BJ (cell line): ENCODE measurements at regions not wholly inside any gene's neighbourhood (a gene's known extent, or its start where the extent isn't known, plus 50 kb on each side); places are given as distances from the start of the nearest gene placed in this dataset.

Source experiments
- CTCF ChIA-PET: fragments of 350-600 bp; formaldehyde crosslinking; extraction: SDS; loops from one replicate; lab custom pipeline; 2021; ENCODE audit warnings: antibody characterized with exemption, inconsistent platforms; lab: Yijun Ruan, JAX
- POLR2A ChIA-PET: fragments of 300-600 bp; sonication (Branson Sonifier 250); formaldehyde crosslinking; extraction: SDS; loops from one replicate; lab custom pipeline; 2021; ENCODE audit warnings: antibody characterized with exemption; lab: Charles Lee
- DNase-seq: peaks from one replicate; pipeline ENCODE4 v3.0.0-alpha.2; 2011; ENCODE audit warnings: low read depth
- H3K27me3 ChIP-seq: 2 replicates; pipeline ENCODE4 v1.6.0; 2011; ENCODE audit warnings: low read length; ENCODE audit not compliant: control insufficient read depth, insufficient read depth
- H3K36me3 ChIP-seq: 2 replicates; pipeline ENCODE4 v1.5.1; 2011; ENCODE audit warnings: low read length; ENCODE audit not compliant: control insufficient read depth, insufficient read depth
- H3K4me3 ChIP-seq: 2 replicates; pipeline ENCODE4 v1.5.1; 2011; ENCODE audit warnings: low read depth, mild to moderate bottlenecking, control low read depth, low read length
- CTCF ChIP-seq: IDR thresholded peaks from 2 replicates; pipeline ENCODE4 v1.5.1; 2011; ENCODE audit warnings: low read depth, mild to moderate bottlenecking, control low read depth, inconsistent platforms, low read length, moderate library complexity; ENCODE audit not compliant: insufficient read depth

GRCh38 chr12:64991121-64991611, 129.9 kb downstream of the WIF1 start:
- DNase-seq: no peak
- no peaks in the 10 kb centered on the region for H3K36me3 ChIP-seq
- no peaks in the 10 kb centered on the region for H3K27me3 ChIP-seq
- POLR2A ChIA-PET: no interaction called here
- no peak for TF ChIP-seq CTCF
- CTCF ChIA-PET: no interaction called here
- H3K4me3 ChIP-seq: no peak overlapping the region

- no peak for TF ChIP-seq CTCF
- ChIA-PET CTCF (no interaction called here), POLR2A (no interaction called here)
- no peak for DNase-seq
- no peaks in the 10 kb centered on the region for H3K36me3 ChIP-seq
- H3K4me3 ChIP-seq: no peak overlapping the region
- no peaks in the 10 kb centered on the region for H3K27me3 ChIP-seq
Observed at GRCh38 chr12:64992116-64992515, 129.0 kb downstream of the WIF1 start.

GRCh38 chr12:64992641-64993040, 128.5 kb downstream of the WIF1 start:
- TF ChIP-seq CTCF: no peak
- H3K4me3 ChIP-seq: no peak overlapping the region
- H3K27me3 ChIP-seq: no peaks in the 10 kb centered on the region
- no peak for DNase-seq
- POLR2A ChIA-PET: no interaction called here
- no peaks in the 10 kb centered on the region for H3K36me3 ChIP-seq
- CTCF ChIA-PET: no interaction called here

- Histone ChIP-seq H3K4me3 (no peak overlapping the region), H3K27me3 (no peaks in the 10 kb centered on the region), H3K36me3 (no peaks in the 10 kb centered on the region)
- POLR2A ChIA-PET: no interaction called here
- no peak for DNase-seq
- no peak for TF ChIP-seq CTCF
- CTCF ChIA-PET: no interaction called here
Observed at GRCh38 chr12:64993461-64993860, 127.6 kb downstream of the WIF1 start.

- peaks cover 3% of the 10 kb centered on the region; the same call in 1 of the 2 replicates for H3K27me3 ChIP-seq
- no peak overlapping the region for H3K4me3 ChIP-seq
- ChIA-PET POLR2A (no interaction called here), CTCF (no interaction called here)
- H3K36me3 ChIP-seq: no peaks in the 10 kb centered on the region
- no peak for DNase-seq
- no peak for TF ChIP-seq CTCF
Observed at GRCh38 chr12:64995816-64996215, 125.3 kb downstream of the WIF1 start.
